Endothelial cell (in vitro differentiated cells): ENCODE measurements at regions not wholly inside any gene's neighbourhood (a gene's known extent, or its start where the extent isn't known, plus 50 kb on each side); places are given as distances from the start of the nearest gene placed in this dataset.

Experiments
- DNase-seq: peaks from one replicate; pipeline ENCODE4 v3.0.0; 2021; ENCODE audit warnings: low spot score
- H3K27ac Mint-ChIP-seq: one replicate; pipeline ENCODE4 v1.8.0; 2021; ENCODE audit warnings: mixed read lengths, inconsistent platforms; ENCODE audit not compliant: unreplicated experiment
- H3K27me3 Mint-ChIP-seq: one replicate; pipeline ENCODE4 v1.8.0; 2021; ENCODE audit warnings: mild to moderate bottlenecking, moderate library complexity, mixed read lengths, inconsistent platforms; ENCODE audit not compliant: unreplicated experiment
- H3K36me3 Mint-ChIP-seq: one replicate; pipeline ENCODE4 v1.8.0; 2021; ENCODE audit warnings: mild to moderate bottlenecking, low read depth, mixed read lengths, inconsistent platforms; ENCODE audit not compliant: unreplicated experiment
- H3K4me1 Mint-ChIP-seq: one replicate; pipeline ENCODE4 v1.8.0; 2021; ENCODE audit warnings: mild to moderate bottlenecking, mixed read lengths, inconsistent platforms; ENCODE audit not compliant: unreplicated experiment
- H3K4me3 Mint-ChIP-seq: one replicate; pipeline ENCODE4 v1.8.0; 2021; ENCODE audit warnings: mild to moderate bottlenecking, mixed read lengths, inconsistent platforms; ENCODE audit not compliant: unreplicated experiment
- H3K9me3 Mint-ChIP-seq: one replicate; pipeline ENCODE4 v1.8.0; 2021; ENCODE audit warnings: mixed read lengths, inconsistent platforms; ENCODE audit not compliant: unreplicated experiment
- TF ChIP-seq, protein P1 (sequence below): fragments of 200-600 bp; sonication (generic); IDR thresholded peaks from one replicate; pipeline ENCODE4 v1.5.0; 2021; ENCODE audit warnings: antibody characterized with exemption; ENCODE audit not compliant: unreplicated experiment

- H3K27me3 Mint-ChIP-seq: peaks cover 10% of the 10 kb centered on the region
- no peak overlapping the region for H3K4me3 Mint-ChIP-seq
Measured at GRCh38 chr22:25361899-25362214, 142.4 kb downstream of the CRYBB2 start.

GRCh38 chr22:25362215-25362882, 142.9 kb downstream of the CRYBB2 start:
- Mint-ChIP-seq H3K36me3 (peaks cover 9% of the 10 kb centered on the region), H3K4me3 (no peak overlapping the region), H3K4me1 (peaks cover 24% of the 10 kb centered on the region), H3K9me3 (no peaks in the 10 kb centered on the region), H3K27me3 (peaks cover 13% of the 10 kb centered on the region), H3K27ac (no peak overlapping the region)
- peak; percentile 95 for DNase-seq
- TF ChIP-seq, protein P1, sequence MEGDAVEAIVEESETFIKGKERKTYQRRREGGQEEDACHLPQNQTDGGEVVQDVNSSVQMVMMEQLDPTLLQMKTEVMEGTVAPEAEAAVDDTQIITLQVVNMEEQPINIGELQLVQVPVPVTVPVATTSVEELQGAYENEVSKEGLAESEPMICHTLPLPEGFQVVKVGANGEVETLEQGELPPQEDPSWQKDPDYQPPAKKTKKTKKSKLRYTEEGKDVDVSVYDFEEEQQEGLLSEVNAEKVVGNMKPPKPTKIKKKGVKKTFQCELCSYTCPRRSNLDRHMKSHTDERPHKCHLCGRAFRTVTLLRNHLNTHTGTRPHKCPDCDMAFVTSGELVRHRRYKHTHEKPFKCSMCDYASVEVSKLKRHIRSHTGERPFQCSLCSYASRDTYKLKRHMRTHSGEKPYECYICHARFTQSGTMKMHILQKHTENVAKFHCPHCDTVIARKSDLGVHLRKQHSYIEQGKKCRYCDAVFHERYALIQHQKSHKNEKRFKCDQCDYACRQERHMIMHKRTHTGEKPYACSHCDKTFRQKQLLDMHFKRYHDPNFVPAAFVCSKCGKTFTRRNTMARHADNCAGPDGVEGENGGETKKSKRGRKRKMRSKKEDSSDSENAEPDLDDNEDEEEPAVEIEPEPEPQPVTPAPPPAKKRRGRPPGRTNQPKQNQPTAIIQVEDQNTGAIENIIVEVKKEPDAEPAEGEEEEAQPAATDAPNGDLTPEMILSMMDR: peak; percentile 99

More at GRCh38 chr22:25361899-25362214, 142.4 kb downstream of the CRYBB2 start:
- TF ChIP-seq, protein P1: no peak
- Mint-ChIP-seq H3K9me3 (no peaks in the 10 kb centered on the region), H3K27ac (no peak overlapping the region), H3K36me3 (peaks cover 9% of the 10 kb centered on the region), H3K4me1 (peaks cover 21% of the 10 kb centered on the region)
- DNase-seq: no peak

DNA sequence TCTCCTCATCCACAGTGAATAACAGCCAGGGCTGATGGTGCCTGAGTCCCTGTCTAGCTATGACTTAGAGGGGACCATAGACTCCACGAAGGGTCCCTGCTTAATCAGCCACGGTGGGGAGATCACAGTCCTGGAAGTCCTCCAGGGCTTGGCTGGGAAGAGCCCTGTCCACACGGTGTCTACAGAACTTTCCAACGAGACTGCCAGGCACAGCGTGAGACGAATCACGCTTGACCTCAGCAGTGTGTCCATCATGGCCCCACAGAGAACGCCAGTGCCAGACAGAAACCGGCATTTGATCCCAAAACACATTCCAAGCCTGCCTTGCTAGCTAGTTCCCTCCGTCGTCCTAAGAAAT, 143.4 kb downstream of the CRYBB2 start:
- Mint-ChIP-seq H3K27ac (no peak overlapping the region), H3K27me3 (peaks cover 16% of the 10 kb centered on the region), H3K36me3 (peaks cover 11% of the 10 kb centered on the region), H3K9me3 (no peaks in the 10 kb centered on the region), H3K4me1 (peaks cover 29% of the 10 kb centered on the region), H3K4me3 (no peak overlapping the region)
- TF ChIP-seq, protein P1: no peak
- no peak for DNase-seq

GRCh38 chr22:25363474-25363873, 144.0 kb downstream of the CRYBB2 start:
- Mint-ChIP-seq H3K9me3 (no peaks in the 10 kb centered on the region), H3K27ac (no peak overlapping the region), H3K4me1 (peaks cover 35% of the 10 kb centered on the region), H3K36me3 (peaks cover 11% of the 10 kb centered on the region), H3K27me3 (peaks cover 18% of the 10 kb centered on the region), H3K4me3 (no peak overlapping the region)
- TF ChIP-seq, protein P1: no peak
- DNase-seq: no peak

GRCh38 chr22:25364281-25364680, 144.8 kb downstream of the CRYBB2 start:
- H3K4me1 Mint-ChIP-seq: peaks cover 37% of the 10 kb centered on the region
- no peaks in the 10 kb centered on the region for H3K9me3 Mint-ChIP-seq
- H3K27ac Mint-ChIP-seq: no peak overlapping the region
- no peak overlapping the region for H3K4me3 Mint-ChIP-seq
- peaks cover 11% of the 10 kb centered on the region for H3K36me3 Mint-ChIP-seq
- peaks cover 18% of the 10 kb centered on the region for H3K27me3 Mint-ChIP-seq
- TF ChIP-seq, protein P1: no peak
- no peak for DNase-seq
